GM23338 (cell line): ENCODE measurements at regions not wholly inside any gene's neighbourhood (a gene's known extent, or its start where the extent isn't known, plus 50 kb on each side); places are given as distances from the start of the nearest gene placed in this dataset.

Source experiments
- ATAC-seq: fragments of 200-7000 bp; cut with Tn5 transposase; 3 replicates; pipeline ENCODE4 v1.9.1; 2020
- DNase-seq: peaks from one replicate; pipeline ENCODE4 v3.0.0-alpha.2; 2015; ENCODE audit warnings: low spot score
- H2AFZ ChIP-seq: fragments of 200-600 bp; sonication (generic); 2 replicates; pipeline ENCODE4 v1.8.0; 2016; ENCODE audit warnings: antibody characterized with exemption, mild to moderate bottlenecking, moderate library complexity
- H3F3A ChIP-seq: fragments of 200-600 bp; sonication (generic); replicated peaks from 2 replicates; pipeline ENCODE4 v1.8.0; 2017; ENCODE audit warnings: antibody characterized with exemption, mixed run types, low read depth
- H3K27ac ChIP-seq: fragments of 200-600 bp; sonication (generic); 2 replicates; pipeline ENCODE4 v1.6.1; 2016; ENCODE audit warnings: low read depth
- H3K27me3 ChIP-seq: fragments of 200-600 bp; sonication (generic); 2 replicates; pipeline ENCODE4 v1.8.0; 2016; ENCODE audit warnings: mild to moderate bottlenecking, mixed run types, moderate library complexity; ENCODE audit not compliant: insufficient read depth
- H3K36me3 ChIP-seq: fragments of 200-600 bp; sonication (generic); 2 replicates; pipeline ENCODE4 v1.8.0; 2016; ENCODE audit warnings: mild to moderate bottlenecking; ENCODE audit not compliant: insufficient read depth
- H3K4me1 ChIP-seq: fragments of 200-600 bp; sonication (generic); 2 replicates; pipeline ENCODE4 v1.8.0; 2016; ENCODE audit warnings: mild to moderate bottlenecking, moderate library complexity; ENCODE audit not compliant: insufficient read depth
- H3K4me2 ChIP-seq: fragments of 200-600 bp; sonication (generic); 2 replicates; pipeline ENCODE4 v1.7.1; 2017; ENCODE audit warnings: mixed run types
- H3K4me3 ChIP-seq: fragments of 200-600 bp; sonication (generic); 2 replicates; pipeline ENCODE4 v1.6.1; 2016; ENCODE audit warnings: mixed run types
- H3K79me2 ChIP-seq: fragments of 200-600 bp; sonication (generic); replicated peaks from 2 replicates; pipeline ENCODE4 v1.8.0; 2017; ENCODE audit warnings: mild to moderate bottlenecking; ENCODE audit not compliant: insufficient read depth
- H3K9me2 ChIP-seq: fragments of 200-600 bp; sonication (generic); 2 replicates; pipeline ENCODE4 v1.8.0; 2017; ENCODE audit not compliant: insufficient read depth
- H4K20me1 ChIP-seq: fragments of 200-600 bp; sonication (generic); replicated peaks from 2 replicates; pipeline ENCODE4 v1.8.0; 2017; ENCODE audit warnings: mild to moderate bottlenecking; ENCODE audit not compliant: insufficient read depth
- H3K27ac Mint-ChIP-seq: 2 replicates; pipeline ENCODE4 v1.8.0; 2020; ENCODE audit warnings: inconsistent platforms, mild to moderate bottlenecking, moderate library complexity, mixed read lengths
- H3K27me3 Mint-ChIP-seq: 3 replicates; pipeline ENCODE4 v1.8.0; 2022; ENCODE audit warnings: low read depth, mild to moderate bottlenecking, moderate library complexity, mixed read lengths, inconsistent platforms; ENCODE audit not compliant: insufficient read depth, poor library complexity
- H3K36me3 Mint-ChIP-seq: 3 replicates; pipeline ENCODE4 v1.8.0; 2021; ENCODE audit warnings: low read depth, mild to moderate bottlenecking, inconsistent platforms, moderate library complexity, mixed read lengths
- H3K4me1 Mint-ChIP-seq: 3 replicates; pipeline ENCODE4 v1.8.0; 2020; ENCODE audit warnings: mild to moderate bottlenecking, inconsistent platforms, mixed read lengths
- H3K4me3 Mint-ChIP-seq: 3 replicates; pipeline ENCODE4 v1.8.0; 2021; ENCODE audit warnings: moderate library complexity, mild to moderate bottlenecking, inconsistent platforms, mixed read lengths
- H3K9me3 Mint-ChIP-seq: 3 replicates; pipeline ENCODE4 v1.8.0; 2020; ENCODE audit warnings: moderate library complexity, mild to moderate bottlenecking, inconsistent platforms, mixed read lengths
- CREB1 ChIP-seq: fragments of 250-450 bp; sonication (Bioruptor Pico); IDR thresholded peaks from 2 replicates; pipeline ENCODE4 v1.5.0; 2020; ENCODE audit warnings: low read depth, mild to moderate bottlenecking, moderate library complexity
- CTCF ChIP-seq, 2 experiments: fragments of 200-600 bp in 1 of 2; sonication (generic) in 1 of 2; conservative IDR thresholded peaks; 2 replicates each; pipeline versions ENCODE4 v1.5.1 to v1.6.1; 2016 to 2017; ENCODE audit warnings: antibody characterized with exemption in 2 of 2, low read depth in 2 of 2, mild to moderate bottlenecking in 2 of 2, moderate library complexity in 1 of 2
- ETS1 ChIP-seq: IDR thresholded peaks from 2 replicates; pipeline ENCODE4 v1.6.1; 2016; ENCODE audit warnings: antibody characterized with exemption
- EZH2 ChIP-seq: fragments of 200-600 bp; sonication (generic); IDR thresholded peaks from one replicate; pipeline ENCODE4 v1.8.0; 2017; ENCODE audit warnings: antibody characterized with exemption, mild to moderate bottlenecking, low read depth; ENCODE audit not compliant: unreplicated experiment
- EZH2phosphoT487 ChIP-seq: fragments of 200-600 bp; sonication (generic); IDR thresholded peaks from one replicate; pipeline ENCODE4 v1.8.1; 2018; ENCODE audit warnings: antibody characterized with exemption; ENCODE audit not compliant: unreplicated experiment
- JUNB ChIP-seq: IDR thresholded peaks from one replicate; pipeline ENCODE4 v1.6.1; 2016; ENCODE audit warnings: antibody characterized with exemption; ENCODE audit not compliant: unreplicated experiment
- NANOG ChIP-seq: IDR thresholded peaks from 2 replicates; pipeline ENCODE4 v1.6.1; 2016; ENCODE audit warnings: antibody characterized with exemption, borderline replicate concordance
- POLR2AphosphoS5 ChIP-seq: IDR thresholded peaks from 2 replicates; pipeline ENCODE4 v1.6.1; 2016; ENCODE audit warnings: antibody characterized with exemption, low read depth
- REST ChIP-seq: IDR thresholded peaks from one replicate; pipeline ENCODE4 v1.6.1; 2018; ENCODE audit warnings: antibody characterized with exemption; ENCODE audit not compliant: unreplicated experiment
- STAT1 ChIP-seq: IDR thresholded peaks from one replicate; pipeline ENCODE4 v1.6.1; 2016; ENCODE audit warnings: antibody characterized with exemption; ENCODE audit not compliant: unreplicated experiment
- ZNF114 ChIP-seq: fragments of 250-450 bp; sonication (Bioruptor Pico); IDR thresholded peaks from 2 replicates; pipeline ENCODE4 v1.5.0; 2020; ENCODE audit warnings: mild to moderate bottlenecking, moderate library complexity
- ZNF331 ChIP-seq: fragments of 250-450 bp; sonication (Bioruptor Pico); IDR thresholded peaks from 2 replicates; pipeline ENCODE4 v1.5.0; 2020; ENCODE audit warnings: low read depth, mild to moderate bottlenecking, moderate library complexity
- ZNF462 ChIP-seq: fragments of 250-450 bp; sonication (Bioruptor Pico); IDR thresholded peaks from 2 replicates; pipeline ENCODE4 v1.5.0; 2020; ENCODE audit warnings: mild to moderate bottlenecking, moderate library complexity

- DNase-seq = no peak
- Histone ChIP-seq H3K4me2 (no peak overlapping the region), H3K27me3 (no peaks in the 10 kb centered on the region), H3F3A (no peaks in the 10 kb centered on the region), H3K36me3 (no peaks in the 10 kb centered on the region), H2AFZ (no peak overlapping the region), H3K27ac (no peak overlapping the region), H3K79me2 (no peaks in the 10 kb centered on the region), H3K4me1 (no peaks in the 10 kb centered on the region), H3K9me2 (no peaks in the 10 kb centered on the region), H4K20me1 (no peaks in the 10 kb centered on the region), H3K4me3 (no peak overlapping the region)
- no peak for TF ChIP-seq ETS1
- no peak for TF ChIP-seq CREB1 (CRISPR knock-in tag)
- TF ChIP-seq JUNB = no peak
- TF ChIP-seq NANOG = no peak
- TF ChIP-seq STAT1 = no peak
- TF ChIP-seq EZH2 = no peak
- no peak for TF ChIP-seq ZNF462 (CRISPR knock-in tag)
- no peak for TF ChIP-seq EZH2phosphoT487
- no peak for TF ChIP-seq CTCF (conservative IDR thresholded peaks at IDR 0.05; ENCODE audit: low read depth in 2 of 2)
- no peak for TF ChIP-seq REST
- TF ChIP-seq POLR2AphosphoS5 = no peak
- no peak for TF ChIP-seq ZNF331 (CRISPR knock-in tag)
- TF ChIP-seq ZNF114 (CRISPR knock-in tag) = no peak
- ATAC-seq = no peak
- Mint-ChIP-seq H3K4me1 (peaks cover 13% of the 10 kb centered on the region), H3K36me3 (no peaks in the 10 kb centered on the region), H3K9me3 (peaks cover 2% of the 10 kb centered on the region; the same call in 1 of the 3 replicates), H3K27me3 (peaks cover 4% of the 10 kb centered on the region), H3K27ac (no peak overlapping the region), H3K4me3 (no peak overlapping the region; the same call in 2 of the 3 replicates)
These were observed 112.7 kb downstream of the BCOR start for GRCh38 chrX:39985071-39985470.
